Fibroblast of lung (primary cell): ENCODE measurements at regions not wholly inside any gene's neighbourhood (a gene's known extent, or its start where the extent isn't known, plus 50 kb on each side); places are given as distances from the start of the nearest gene placed in this dataset.

Experiments used
- DNase-seq, 2 donors: peaks; one replicate each; pipeline versions ENCODE4 v3.0.0 to v3.0.0-alpha.2; 2010; ENCODE audit warnings: low read depth in 2 of 2
- H2AFZ ChIP-seq: 2 replicates; pipeline ENCODE4 v1.5.1; 2012; ENCODE audit warnings: low read length, control low read depth, inconsistent platforms
- H3K27ac ChIP-seq: 2 replicates; pipeline ENCODE4 v1.5.1; 2011; ENCODE audit warnings: low read length, control low read depth; ENCODE audit not compliant: insufficient read depth
- H3K27me3 ChIP-seq: 2 replicates; pipeline ENCODE4 v1.5.1; 2011; ENCODE audit warnings: mild to moderate bottlenecking, low read length; ENCODE audit not compliant: control insufficient read depth, insufficient read depth
- H3K36me3 ChIP-seq: 2 replicates; pipeline ENCODE4 v1.5.1; 2011; ENCODE audit warnings: low read length; ENCODE audit not compliant: control insufficient read depth, insufficient read depth
- H3K4me1 ChIP-seq: 2 replicates; pipeline ENCODE4 v1.5.1; 2011; ENCODE audit warnings: low read length; ENCODE audit not compliant: control insufficient read depth, insufficient read depth; ENCODE audit errors: extremely low read depth
- H3K4me2 ChIP-seq: 2 replicates; pipeline ENCODE4 v1.5.1; 2011; ENCODE audit warnings: low read length, control low read depth; ENCODE audit not compliant: insufficient read depth; ENCODE audit errors: extremely low read depth
- H3K4me3 ChIP-seq, 4 experiments: fragments of 200-600 bp in 1 of 4; sonication (generic) in 1 of 4; replicated peaks in 1 of 4; 2 replicates each; pipeline ENCODE4 v1.5.1; 2011 to 2016; ENCODE audit warnings: low read length in 4 of 4, low read depth in 3 of 4, mild to moderate bottlenecking in 3 of 4, control low read depth in 2 of 4, inconsistent platforms in 1 of 4, mixed read lengths in 1 of 4; ENCODE audit not compliant: insufficient read depth in 1 of 4; ENCODE audit errors: control extremely low read depth in 1 of 4
- H3K79me2 ChIP-seq: 2 replicates; pipeline ENCODE4 v1.5.1; 2012; ENCODE audit warnings: mild to moderate bottlenecking, low read length, inconsistent platforms; ENCODE audit not compliant: control insufficient read depth, insufficient read depth
- H3K9ac ChIP-seq: 2 replicates; pipeline ENCODE4 v1.5.1; 2011; ENCODE audit warnings: mild to moderate bottlenecking, low read length, control low read depth; ENCODE audit not compliant: insufficient read depth
- H3K9me3 ChIP-seq: 2 replicates; pipeline ENCODE4 v1.5.1; 2012; ENCODE audit warnings: low read depth, low read length; ENCODE audit not compliant: control insufficient read depth, insufficient read depth
- H4K20me1 ChIP-seq: 2 replicates; pipeline ENCODE4 v1.5.1; 2011; ENCODE audit warnings: low read length; ENCODE audit not compliant: control insufficient read depth, insufficient read depth; ENCODE audit errors: extremely low read depth
- CTCF ChIP-seq, 2 donors: IDR thresholded peaks in 1 of 2; conservative IDR thresholded peaks in 1 of 2; 1 replicate in 1 of 2; 2 replicates in 1 of 2; pipeline ENCODE4 v1.5.1; 2011 to 2012; ENCODE audit warnings: low read length in 2 of 2, control low read depth in 1 of 2, inconsistent platforms in 1 of 2, low read depth in 1 of 2, mild to moderate bottlenecking in 1 of 2
- EZH2 ChIP-seq: IDR thresholded peaks from 2 replicates; pipeline ENCODE4 v1.5.1; 2012; ENCODE audit warnings: low read length, control low read depth, mild to moderate bottlenecking; ENCODE audit errors: missing control alignments

- no peak overlapping the region for H3K27ac ChIP-seq
- H3K4me3 ChIP-seq: no peak overlapping the region
- H3K9ac ChIP-seq: no peak overlapping the region
- H3K4me1 ChIP-seq: no peaks in the 10 kb centered on the region
- DNase-seq: no peak
- no peak overlapping the region for H2AFZ ChIP-seq
- H4K20me1 ChIP-seq: no peaks in the 10 kb centered on the region
- H3K27me3 ChIP-seq: no peaks in the 10 kb centered on the region
- H3K9me3 ChIP-seq: no peaks in the 10 kb centered on the region
- no peak overlapping the region for H3K4me2 ChIP-seq
- H3K79me2 ChIP-seq: no peaks in the 10 kb centered on the region
- TF ChIP-seq CTCF (conservative IDR thresholded peaks at IDR 0.05 in 1 of 2, IDR thresholded peaks at IDR 0.05 in 1 of 2; ENCODE audit: low read depth in 1 of 2, low read length in 2 of 2) (no peak), EZH2 (no peak)
- H3K36me3 ChIP-seq: no peaks in the 10 kb centered on the region
Measured at GRCh38 chr4:163726641-163727040, 232.2 kb downstream of the TMA16 start.

GRCh38 chr4:163731071-163731470 is 236.6 kb downstream of the TMA16 start:
- H3K79me2 ChIP-seq: no peaks in the 10 kb centered on the region
- no peaks in the 10 kb centered on the region for H3K9me3 ChIP-seq
- no peaks in the 10 kb centered on the region for H3K36me3 ChIP-seq
- no peak overlapping the region for H3K4me2 ChIP-seq
- no peak overlapping the region for H3K27ac ChIP-seq
- H3K9ac ChIP-seq: no peak overlapping the region
- no peak for TF ChIP-seq EZH2
- TF ChIP-seq CTCF (conservative IDR thresholded peaks at IDR 0.05 in 1 of 2, IDR thresholded peaks at IDR 0.05 in 1 of 2; ENCODE audit: low read depth in 1 of 2, low read length in 2 of 2): no peak
- no peaks in the 10 kb centered on the region for H3K4me1 ChIP-seq
- DNase-seq: no peak
- no peak overlapping the region for H3K4me3 ChIP-seq
- no peaks in the 10 kb centered on the region for H3K27me3 ChIP-seq
- H2AFZ ChIP-seq: no peak overlapping the region
- H4K20me1 ChIP-seq: no peaks in the 10 kb centered on the region

GRCh38 chr4:163732473-163732872 is 238.0 kb downstream of the TMA16 start:
- H3K79me2 ChIP-seq: no peaks in the 10 kb centered on the region
- no peak overlapping the region for H3K9ac ChIP-seq
- H4K20me1 ChIP-seq: no peaks in the 10 kb centered on the region
- DNase-seq: no peak
- TF ChIP-seq EZH2 (no peak), CTCF (conservative IDR thresholded peaks at IDR 0.05 in 1 of 2, IDR thresholded peaks at IDR 0.05 in 1 of 2; ENCODE audit: low read depth in 1 of 2, low read length in 2 of 2) (no peak)
- no peak overlapping the region for H3K4me3 ChIP-seq
- no peak overlapping the region for H3K27ac ChIP-seq
- H3K4me2 ChIP-seq: no peak overlapping the region
- no peaks in the 10 kb centered on the region for H3K9me3 ChIP-seq
- no peaks in the 10 kb centered on the region for H3K36me3 ChIP-seq
- no peaks in the 10 kb centered on the region for H3K4me1 ChIP-seq
- no peak overlapping the region for H2AFZ ChIP-seq
- no peaks in the 10 kb centered on the region for H3K27me3 ChIP-seq
